Stimulated activated naive B cell treated with anti-CD40 and anti-IgM and Interleukin-4, amounts not matched to agents 10 μg/mL and 1 μg/mL and 100 μg/mL, for 72 hours (primary cell): ENCODE measurements at regions not wholly inside any gene's neighbourhood (a gene's known extent, or its start where the extent isn't known, plus 50 kb on each side); places are given as distances from the start of the nearest gene placed in this dataset.

Source experiments
- ATAC-seq, 2 donors: fragments of 150-1000 bp; cut with Tn5 transposase; replicated peaks; 2 replicates each; pipeline ENCODE4 v1.10.0; 2021; ENCODE audit warnings: moderate library complexity in 1 of 2
- DNase-seq: peaks from one replicate; pipeline ENCODE4 v3.0.0; 2021
- H3K27ac Mint-ChIP-seq: one replicate; pipeline ENCODE4 v1.8.0; 2022; ENCODE audit warnings: mild to moderate bottlenecking, mixed read lengths
- H3K27me3 Mint-ChIP-seq, 2 donors: one replicate each; pipeline ENCODE4 v1.8.0; 2022; ENCODE audit warnings: mixed read lengths in 2 of 2
- H3K36me3 Mint-ChIP-seq, 2 donors: one replicate each; pipeline ENCODE4 v1.8.0; 2022; ENCODE audit warnings: mixed read lengths in 2 of 2, mild to moderate bottlenecking in 1 of 2
- H3K4me1 Mint-ChIP-seq, 2 donors: one replicate each; pipeline ENCODE4 v1.8.0; 2022; ENCODE audit warnings: mixed read lengths in 2 of 2, mild to moderate bottlenecking in 1 of 2
- H3K4me3 Mint-ChIP-seq, 2 donors: one replicate each; pipeline ENCODE4 v1.8.0; 2022; ENCODE audit warnings: mild to moderate bottlenecking in 2 of 2, mixed read lengths in 2 of 2, moderate library complexity in 1 of 2
- H3K9me3 Mint-ChIP-seq, 2 donors: one replicate each; pipeline ENCODE4 v1.8.0; 2022; ENCODE audit warnings: mixed read lengths in 2 of 2, mild to moderate bottlenecking in 1 of 2

DNA sequence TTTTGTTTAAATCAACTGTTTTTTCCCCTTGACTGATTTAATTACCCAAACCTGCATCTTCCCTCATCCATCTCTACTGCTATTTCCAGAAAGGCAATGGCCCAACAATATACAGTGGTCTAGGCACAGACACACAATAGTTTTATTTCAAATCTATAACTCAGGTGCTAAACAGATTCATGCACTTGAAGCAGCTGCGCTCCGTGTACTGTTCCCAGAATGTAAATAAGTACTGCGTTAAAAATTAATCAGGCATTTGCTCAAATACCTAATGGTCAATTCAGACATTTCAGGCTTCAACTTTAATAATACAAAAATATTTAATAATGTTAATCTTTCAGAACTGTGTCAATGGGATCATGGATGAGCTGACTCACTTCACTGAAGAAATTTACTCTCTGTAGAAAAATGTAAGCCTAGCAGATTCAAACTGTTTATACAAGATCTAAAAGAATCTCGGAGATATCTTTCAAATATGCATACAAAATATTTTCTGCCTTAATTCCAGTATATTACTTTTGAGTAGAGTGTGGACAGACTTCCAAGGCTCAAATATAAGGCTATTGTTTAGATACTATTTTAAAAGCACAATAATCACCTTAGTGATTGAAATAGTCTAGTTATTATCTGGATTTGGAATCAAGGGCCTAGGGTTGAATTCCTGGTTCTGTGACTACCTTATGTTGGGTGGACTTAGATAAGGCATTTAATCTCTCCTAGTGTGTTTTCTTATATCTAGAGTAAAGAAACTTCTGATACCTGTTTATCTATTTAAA lies 97.4 kb upstream of the PSMD7 start:
- no peaks in the 10 kb centered on the region for H3K36me3 Mint-ChIP-seq

DNA sequence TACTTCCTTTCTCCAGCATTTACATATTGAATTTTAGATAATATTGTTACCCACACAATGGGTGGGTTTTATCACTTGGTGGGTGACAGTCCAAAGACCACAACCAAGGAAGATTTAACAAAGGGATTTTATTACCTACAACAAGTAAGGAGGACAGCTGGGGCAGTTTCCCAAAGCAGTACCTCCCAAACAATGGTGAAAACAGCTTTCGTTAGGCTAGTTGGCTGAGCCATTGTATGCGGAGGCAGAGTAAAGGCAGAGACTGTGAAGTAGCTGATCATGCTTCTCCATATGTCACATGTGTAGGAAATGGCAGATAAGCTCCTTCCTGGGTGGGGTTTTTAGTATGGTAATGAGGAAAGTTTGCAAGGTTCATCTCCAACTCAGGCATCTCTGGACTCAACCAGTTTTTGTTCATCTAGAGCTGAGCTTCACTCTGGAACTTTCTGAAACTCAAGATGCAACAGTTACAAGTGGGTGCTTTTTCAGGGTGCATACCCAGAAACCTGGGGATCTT lies 104.3 kb upstream of the PSMD7 start:
- Mint-ChIP-seq H3K27ac (no peak overlapping the region), H3K4me3 (no peak overlapping the region), H3K9me3 (peaks cover 6 to 7% of the 10 kb centered on the region in 2 donors), H3K4me1 (no peaks in the 10 kb centered on the region), H3K27me3 (peaks cover 14 to 38% of the 10 kb centered on the region in 2 donors), H3K36me3 (no peaks in the 10 kb centered on the region)
- ATAC-seq = no peak
- DNase-seq = no peak

More for the DNA sequence above, 97.4 kb upstream of the PSMD7 start:
- no peak overlapping the region for H3K4me3 Mint-ChIP-seq
- DNase-seq (no peak), ATAC-seq (no peak)
- H3K27me3 Mint-ChIP-seq = peaks cover 12 to 16% of the 10 kb centered on the region in 2 donors
- H3K9me3 Mint-ChIP-seq = peaks cover 0 to 4% of the 10 kb centered on the region in 2 donors
- no peak overlapping the region for H3K27ac Mint-ChIP-seq
- no peaks in the 10 kb centered on the region for H3K4me1 Mint-ChIP-seq

- ATAC-seq = no peak
- Mint-ChIP-seq H3K4me1 (no peaks in the 10 kb centered on the region), H3K9me3 (peaks cover 7% of the 10 kb centered on the region in 2 donors), H3K27me3 (peaks cover 10 to 31% of the 10 kb centered on the region in 2 donors), H3K36me3 (no peaks in the 10 kb centered on the region), H3K27ac (no peak overlapping the region), H3K4me3 (no peak overlapping the region)
- no peak for DNase-seq
Measured at GRCh38 chr16:74190292-74190691, 106.3 kb upstream of the PSMD7 start.

DNA sequence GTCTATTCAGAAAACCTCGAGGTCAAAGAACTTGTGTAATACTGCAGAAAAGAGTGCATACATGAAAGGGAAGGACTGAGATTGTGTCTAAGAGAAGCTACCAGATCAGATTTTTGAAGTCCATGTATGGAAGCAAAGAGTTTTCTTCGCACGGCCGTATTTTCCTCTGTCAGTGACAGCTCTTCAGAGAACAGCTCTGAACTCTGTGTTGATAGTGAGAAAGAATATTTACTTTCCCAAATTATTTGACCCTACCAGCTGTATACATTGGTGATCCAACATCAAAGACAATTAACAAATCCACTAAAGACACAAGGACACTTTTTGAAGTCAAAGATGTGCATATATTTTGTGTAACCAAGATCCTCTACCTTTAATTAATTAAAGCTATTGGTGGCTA lies 107.8 kb upstream of the PSMD7 start:
- Mint-ChIP-seq H3K9me3 (peaks cover 7% of the 10 kb centered on the region in 2 donors), H3K27ac (no peak overlapping the region), H3K4me1 (no peaks in the 10 kb centered on the region), H3K36me3 (no peaks in the 10 kb centered on the region), H3K4me3 (no peak overlapping the region), H3K27me3 (peaks cover 9 to 27% of the 10 kb centered on the region in 2 donors)
- DNase-seq = no peak
- no peak for ATAC-seq

DNA sequence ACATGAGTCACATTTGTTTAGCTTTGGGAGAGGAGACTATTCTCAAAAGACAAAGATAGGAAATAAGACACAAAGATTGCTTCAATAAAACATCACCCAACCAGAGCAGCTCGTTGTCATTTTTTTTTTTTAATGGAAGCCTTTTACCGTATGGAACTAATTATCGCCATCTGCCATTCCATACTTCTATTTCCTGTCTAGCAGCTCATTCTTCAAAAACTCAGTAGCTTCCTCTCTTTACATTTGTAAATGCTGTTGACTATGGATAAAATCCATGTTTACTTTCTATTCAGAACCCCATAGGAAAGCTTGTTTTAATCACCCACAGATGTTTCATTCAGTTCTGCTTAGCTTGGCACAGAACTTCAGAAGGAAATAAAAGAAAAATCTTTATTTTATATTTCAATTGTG lies 110.0 kb upstream of the PSMD7 start:
- Mint-ChIP-seq H3K4me1 (no peaks in the 10 kb centered on the region), H3K9me3 (peaks cover 11 to 13% of the 10 kb centered on the region in 2 donors), H3K27ac (no peak overlapping the region), H3K27me3 (peaks cover 9 to 33% of the 10 kb centered on the region in 2 donors), H3K4me3 (no peak overlapping the region), H3K36me3 (peaks cover 0 to 4% of the 10 kb centered on the region in 2 donors)
- no peak for ATAC-seq
- DNase-seq = no peak

GRCh38 chr16:74184839-74185238 lies 111.8 kb upstream of the PSMD7 start:
- DNase-seq = no peak
- Mint-ChIP-seq H3K9me3 (peaks cover 15% of the 10 kb centered on the region in 2 donors), H3K36me3 (peaks cover 0 to 4% of the 10 kb centered on the region in 2 donors), H3K27ac (no peak overlapping the region), H3K4me1 (no peaks in the 10 kb centered on the region), H3K27me3 (peaks cover 9 to 19% of the 10 kb centered on the region in 2 donors), H3K4me3 (no peak overlapping the region)
- no peak for ATAC-seq

GRCh38 chr16:74183601-74184360 lies 112.8 kb upstream of the PSMD7 start:
- no peak overlapping the region for H3K4me3 Mint-ChIP-seq
- no peak for DNase-seq
- H3K36me3 Mint-ChIP-seq = peaks cover 0 to 6% of the 10 kb centered on the region in 2 donors
- ATAC-seq = no peak
- peaks cover 15% of the 10 kb centered on the region in 2 donors for H3K9me3 Mint-ChIP-seq
- H3K4me1 Mint-ChIP-seq = no peaks in the 10 kb centered on the region
- peaks cover 13 to 22% of the 10 kb centered on the region in 2 donors for H3K27me3 Mint-ChIP-seq
- no peak overlapping the region for H3K27ac Mint-ChIP-seq

DNA sequence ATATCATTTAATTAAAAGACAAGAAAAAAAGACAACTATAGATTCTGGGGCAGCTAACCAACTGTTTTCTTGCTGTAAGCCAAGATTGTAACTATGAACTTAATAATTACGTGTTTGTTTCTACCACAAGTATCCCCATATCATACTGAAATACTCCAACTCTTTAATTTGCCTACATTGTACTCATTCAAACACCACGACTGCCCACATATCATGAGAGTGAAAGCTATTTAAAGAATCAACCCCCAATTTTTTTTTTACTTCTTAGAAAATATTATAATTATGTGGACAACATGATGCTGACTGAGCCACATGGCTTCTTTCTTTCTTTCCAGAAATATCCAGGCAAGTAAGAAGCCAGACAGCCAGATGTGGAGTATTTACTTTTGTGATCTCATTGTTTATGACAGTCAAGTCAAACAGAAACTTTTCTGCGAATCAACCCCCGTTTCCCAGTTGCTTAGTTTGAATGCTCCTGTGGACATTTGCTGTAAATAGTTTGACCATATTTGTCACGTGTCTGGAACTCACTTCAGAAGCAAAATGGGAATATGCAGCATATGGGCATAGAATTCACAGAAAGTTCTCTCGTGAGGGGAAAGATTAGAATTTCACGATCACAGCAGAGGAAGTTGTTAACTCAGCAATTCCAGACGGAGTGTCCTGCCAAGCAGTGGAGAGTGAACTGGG lies 126.8 kb upstream of the PSMD7 start:
- ATAC-seq = no peak

GRCh38 chr16:74169066-74169465 lies 127.5 kb upstream of the PSMD7 start:
- no peaks in the 10 kb centered on the region for H3K36me3 Mint-ChIP-seq
- no peak for ATAC-seq

More for the DNA sequence above, 126.8 kb upstream of the PSMD7 start:
- Mint-ChIP-seq H3K27me3 (peaks cover 2 to 5% of the 10 kb centered on the region in 2 donors), H3K36me3 (no peaks in the 10 kb centered on the region), H3K9me3 (peaks cover 0 to 3% of the 10 kb centered on the region in 2 donors), H3K4me3 (no peak overlapping the region), H3K4me1 (no peaks in the 10 kb centered on the region), H3K27ac (no peak overlapping the region)
- no peak for DNase-seq

DNA sequence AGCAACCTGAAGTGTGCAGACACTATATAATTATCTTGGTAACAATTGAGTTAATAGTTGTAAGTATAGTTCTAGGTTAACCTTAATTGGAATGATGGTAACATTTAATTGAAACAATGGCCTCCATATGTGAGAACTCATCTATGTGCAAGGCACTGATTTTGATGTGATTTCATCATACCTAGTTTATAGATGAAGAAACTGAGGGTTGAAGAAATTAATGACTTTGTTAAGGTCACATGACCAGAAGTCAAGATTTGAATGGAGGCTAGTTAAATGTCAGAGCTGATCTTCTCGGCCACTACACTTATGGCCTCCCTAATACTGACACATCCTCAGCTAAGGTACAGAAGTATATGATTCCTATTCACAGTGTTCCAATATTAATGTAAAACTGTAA lies 128.2 kb upstream of the PSMD7 start:
- no peaks in the 10 kb centered on the region for H3K4me1 Mint-ChIP-seq
- H3K9me3 Mint-ChIP-seq = peaks cover 4 to 5% of the 10 kb centered on the region in 2 donors
- no peaks in the 10 kb centered on the region for H3K36me3 Mint-ChIP-seq
- H3K27me3 Mint-ChIP-seq = peaks cover 0 to 2% of the 10 kb centered on the region in 2 donors
- no peak overlapping the region for H3K4me3 Mint-ChIP-seq
- ATAC-seq (no peak), DNase-seq (no peak)
- no peak overlapping the region for H3K27ac Mint-ChIP-seq

More at GRCh38 chr16:74169066-74169465, 127.5 kb upstream of the PSMD7 start:
- Mint-ChIP-seq H3K4me3 (no peak overlapping the region), H3K27ac (no peak overlapping the region), H3K9me3 (peaks cover under 1 to 3% of the 10 kb centered on the region in 2 donors), H3K4me1 (no peaks in the 10 kb centered on the region), H3K27me3 (peaks cover 0 to 5% of the 10 kb centered on the region in 2 donors)
- DNase-seq = no peak

- Mint-ChIP-seq H3K27ac (no peak overlapping the region), H3K4me3 (no peak overlapping the region), H3K27me3 (no peaks in the 10 kb centered on the region), H3K36me3 (no peaks in the 10 kb centered on the region), H3K4me1 (no peaks in the 10 kb centered on the region), H3K9me3 (peaks cover 10 to 12% of the 10 kb centered on the region in 2 donors)
- DNase-seq (no peak), ATAC-seq (no peak)
Measured at GRCh38 chr16:74166456-74166855, 130.2 kb upstream of the PSMD7 start.

GRCh38 chr16:74165566-74166080 lies 131.0 kb upstream of the PSMD7 start:
- Mint-ChIP-seq H3K4me3 (no peak overlapping the region), H3K9me3 (peaks cover 12 to 15% of the 10 kb centered on the region in 2 donors), H3K27ac (no peak overlapping the region), H3K27me3 (peaks cover 0 to 5% of the 10 kb centered on the region in 2 donors), H3K36me3 (no peaks in the 10 kb centered on the region), H3K4me1 (no peaks in the 10 kb centered on the region)
- no peak for DNase-seq
- ATAC-seq = no peak

GRCh38 chr16:74160759-74161158 lies 135.9 kb upstream of the PSMD7 start:
- no peaks in the 10 kb centered on the region for H3K36me3 Mint-ChIP-seq
- no peak for ATAC-seq

GRCh38 chr16:74153773-74154172 lies 142.8 kb upstream of the PSMD7 start:
- H3K9me3 Mint-ChIP-seq = peaks cover 7 to 13% of the 10 kb centered on the region in 2 donors
- H3K4me1 Mint-ChIP-seq = no peaks in the 10 kb centered on the region
- H3K27me3 Mint-ChIP-seq = peaks cover 12 to 14% of the 10 kb centered on the region in 2 donors

More at GRCh38 chr16:74160759-74161158, 135.9 kb upstream of the PSMD7 start:
- Mint-ChIP-seq H3K9me3 (peaks cover 12 to 14% of the 10 kb centered on the region in 2 donors), H3K27ac (no peak overlapping the region), H3K27me3 (peaks cover 0 to 8% of the 10 kb centered on the region in 2 donors), H3K4me1 (no peaks in the 10 kb centered on the region), H3K4me3 (no peak overlapping the region)
- DNase-seq = no peak

More at GRCh38 chr16:74153773-74154172, 142.8 kb upstream of the PSMD7 start:
- Mint-ChIP-seq H3K36me3 (no peaks in the 10 kb centered on the region), H3K27ac (no peak overlapping the region), H3K4me3 (no peak overlapping the region)
- ATAC-seq (no peak), DNase-seq (no peak)
